GM11168 (cell line): ENCODE measurements at regions not wholly inside any gene's neighbourhood (a gene's known extent, or its start where the extent isn't known, plus 50 kb on each side); places are given as distances from the start of the nearest gene placed in this dataset.

Experiments
- in situ Hi-C: fragments of 300-500 bp; cut with MboI; formaldehyde crosslinking; loops from one replicate; pipeline ENCODE4 v1.12.0; 2022; ENCODE audit warnings: low sequenced_read_pairs; ENCODE audit not compliant: unreplicated experiment

GRCh38 chr12:11563785-11564739, 85.4 kb upstream of the ETV6 start:
- in situ Hi-C loops = loop anchor here (25.0 kb wide), 1 partner anchor 773 kb away; no protein-coding TSS in a partner anchor

GRCh38 chr12:11564984-11565651, 84.4 kb upstream of the ETV6 start:
- in situ Hi-C loops = loop anchor here (25.0 kb wide), 1 partner anchor 772 kb away; no protein-coding TSS in a partner anchor

- in situ Hi-C loops = loop anchor here (25.0 kb wide), 1 partner anchor 772 kb away; no protein-coding TSS in a partner anchor
Measured at GRCh38 chr12:11565752-11566151, 83.7 kb upstream of the ETV6 start.

- in situ Hi-C loops = loop anchor here (25.0 kb wide), 1 partner anchor 769 kb away; no protein-coding TSS in a partner anchor
Measured at GRCh38 chr12:11568155-11568761, 81.2 kb upstream of the ETV6 start.

DNA sequence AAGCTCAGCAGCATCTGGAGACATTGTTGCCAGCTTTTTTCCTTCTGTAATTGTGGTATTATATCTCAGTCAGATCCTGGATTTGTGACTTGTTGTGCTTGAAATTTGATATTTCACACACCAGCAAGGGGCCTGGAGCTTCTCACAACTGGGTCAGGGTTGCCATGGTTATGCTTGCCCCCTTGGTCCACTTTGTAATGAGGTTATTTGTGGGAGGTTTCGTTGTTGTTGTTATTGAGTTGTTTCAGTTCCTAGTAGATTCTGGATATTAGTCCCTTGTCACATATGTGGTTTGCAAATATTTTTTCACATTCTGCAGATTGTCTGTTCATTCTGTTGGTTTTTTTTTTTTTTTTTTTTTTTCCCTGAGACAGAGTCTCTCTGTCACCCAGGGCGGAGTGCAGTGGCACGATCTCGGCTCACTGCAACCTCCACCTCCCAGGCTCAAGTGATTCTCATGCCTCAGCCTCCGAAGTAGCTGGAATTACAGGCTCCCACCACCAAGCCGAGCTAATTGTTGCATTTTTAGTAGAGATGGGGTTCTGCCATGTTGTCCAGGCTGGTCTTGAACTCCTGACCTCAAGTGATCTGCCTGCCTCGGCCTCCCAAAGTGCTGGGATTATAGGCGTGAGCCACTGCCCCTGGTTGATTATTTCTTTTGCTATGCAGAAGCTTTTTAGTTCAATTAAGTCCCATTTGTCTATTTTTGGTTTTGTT, 80.6 kb upstream of the ETV6 start:
- in situ Hi-C loops = loop anchor here (25.0 kb wide), 1 partner anchor 768 kb away; no protein-coding TSS in a partner anchor

DNA sequence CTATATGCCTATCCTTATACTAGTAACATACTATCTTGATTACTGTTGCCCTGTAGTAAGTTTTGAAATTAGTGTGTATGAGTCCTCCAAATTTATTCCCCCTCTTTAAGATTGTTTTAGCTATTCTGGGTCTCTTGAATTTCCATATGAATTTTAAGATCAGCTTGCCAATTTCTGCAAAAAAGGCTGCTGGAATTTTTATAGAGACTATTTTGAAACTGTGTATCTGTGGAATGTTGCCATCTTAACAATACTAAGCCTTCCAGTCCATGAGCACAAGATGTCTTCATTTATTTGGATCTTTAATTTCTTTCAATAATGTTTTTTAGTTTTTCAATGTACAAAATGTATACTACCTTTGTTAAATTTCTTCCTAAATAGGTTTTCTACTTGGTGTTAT, 79.8 kb upstream of the ETV6 start:
- in situ Hi-C loops = loop anchor here (25.0 kb wide), 1 partner anchor 768 kb away; no protein-coding TSS in a partner anchor

- in situ Hi-C loops = loop anchor here (25.0 kb wide), 1 partner anchor 763 kb away; no protein-coding TSS in a partner anchor
Measured at GRCh38 chr12:11573880-11574279, 75.6 kb upstream of the ETV6 start.

- in situ Hi-C loops = no loop called here
Measured at GRCh38 chr12:11576104-11576503, 73.4 kb upstream of the ETV6 start.

DNA sequence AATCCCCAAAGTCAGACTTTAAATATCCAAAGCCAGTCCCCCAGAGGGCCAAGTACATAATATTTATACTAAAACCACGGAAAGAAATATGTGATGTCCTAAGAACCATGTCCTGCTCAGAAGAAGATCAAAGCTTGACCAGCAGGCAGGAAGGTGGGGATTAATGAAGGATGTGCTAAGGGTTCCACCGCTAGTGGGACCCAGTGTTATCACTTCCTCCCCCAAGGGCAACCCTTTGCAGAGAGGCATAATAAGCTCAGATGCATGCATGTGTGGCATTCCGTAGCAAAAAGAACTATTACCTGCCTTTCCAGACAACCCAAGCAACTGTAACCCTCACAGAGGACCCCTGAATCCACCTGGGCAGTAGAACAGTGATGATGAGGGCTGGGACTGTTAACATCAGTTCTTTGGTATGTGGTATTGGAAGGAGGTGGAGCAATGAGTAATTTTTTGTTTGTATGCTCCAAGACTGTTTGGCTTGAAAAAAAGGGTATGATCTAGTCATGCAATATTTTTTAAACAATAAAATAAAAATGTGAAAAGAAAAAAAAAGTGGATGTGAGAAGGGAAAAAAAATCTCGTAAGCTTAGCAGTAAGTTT, 71.7 kb upstream of the ETV6 start:
- in situ Hi-C loops = no loop called here

- in situ Hi-C loops = no loop called here
Measured at GRCh38 chr12:11578461-11578993, 70.9 kb upstream of the ETV6 start.

- in situ Hi-C loops = loop anchor here (5.0 kb wide), 1 partner anchor 452 kb away; no protein-coding TSS in a partner anchor
Measured at GRCh38 chr12:11580125-11580751, 69.2 kb upstream of the ETV6 start.

- in situ Hi-C loops = loop anchor here (5.0 kb wide), 1 partner anchor 451 kb away; no protein-coding TSS in a partner anchor
Measured at GRCh38 chr12:11581179-11581755, 68.2 kb upstream of the ETV6 start.

DNA sequence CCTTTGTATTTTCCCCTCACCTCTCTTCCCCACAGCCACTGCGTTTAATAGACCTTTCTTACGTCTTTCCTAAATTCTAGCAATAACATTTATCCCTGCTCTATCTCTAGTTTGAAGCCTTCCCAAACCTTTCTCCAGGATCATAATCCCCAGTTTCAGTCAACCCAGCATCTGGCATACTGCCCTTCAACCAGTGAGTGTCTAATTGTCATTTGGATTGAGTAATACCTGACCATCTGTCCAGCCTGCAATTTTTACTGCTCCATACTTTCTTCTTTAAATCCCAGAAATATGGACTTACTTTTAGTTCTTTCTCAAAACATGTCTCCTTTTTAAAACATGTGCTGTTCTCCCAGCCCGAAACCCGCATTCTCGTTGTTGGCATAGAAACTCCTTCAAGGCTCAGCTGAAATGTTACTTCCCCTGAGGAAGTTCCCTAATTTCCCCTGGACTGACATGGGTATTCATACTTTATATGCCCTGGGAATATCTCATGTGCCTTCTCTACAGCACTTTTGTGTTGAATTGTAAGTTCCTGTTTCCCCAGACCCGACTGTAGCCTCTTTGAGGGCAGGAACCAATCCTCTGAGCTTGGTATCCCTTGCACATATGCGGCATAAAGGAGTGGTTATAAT, 65.1 kb upstream of the ETV6 start:
- in situ Hi-C loops = loop anchor here (5.0 kb wide), 1 partner anchor 448 kb away; no protein-coding TSS in a partner anchor

- in situ Hi-C loops = no loop called here
Measured at GRCh38 chr12:11592484-11592883, 57.0 kb upstream of the ETV6 start.

GRCh38 chr12:11593013-11593412, 56.5 kb upstream of the ETV6 start:
- in situ Hi-C loops = no loop called here

GRCh38 chr12:11595080-11595479, 54.4 kb upstream of the ETV6 start:
- in situ Hi-C loops = no loop called here

DNA sequence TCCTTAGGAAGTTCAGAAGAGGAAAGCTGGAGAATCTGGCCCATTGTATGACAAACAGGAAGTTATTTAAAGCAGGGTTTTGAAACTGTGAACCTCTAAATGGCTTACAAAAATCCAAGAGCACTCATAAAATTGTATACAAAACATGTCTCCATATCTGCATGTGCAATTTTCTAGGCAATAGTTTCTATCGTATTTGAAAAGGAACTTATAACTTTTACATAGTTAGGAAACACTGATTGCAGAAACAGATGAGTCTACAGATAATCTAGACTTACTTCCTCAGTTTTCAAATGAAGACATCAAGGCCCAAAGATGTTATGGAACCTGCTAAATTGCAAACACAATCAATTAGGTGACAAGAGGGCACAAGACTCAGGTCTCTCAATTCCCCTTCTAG, 53.3 kb upstream of the ETV6 start:
- in situ Hi-C loops = no loop called here

GRCh38 chr12:11598900-11599299, 50.6 kb upstream of the ETV6 start:
- in situ Hi-C loops = no loop called here
